A549 (cell line): ENCODE measurements at regions not wholly inside any gene's neighbourhood (a gene's known extent, or its start where the extent isn't known, plus 50 kb on each side); places are given as distances from the start of the nearest gene placed in this dataset.

Experiments used
- CBX2 ChIP-seq: fragments of 200-600 bp; sonication (generic); IDR thresholded peaks from 2 replicates; pipeline ENCODE4 v1.6.1; 2016; ENCODE audit warnings: low read depth, mild to moderate bottlenecking, borderline replicate concordance
- EP300 ChIP-seq, 2 experiments: fragments of >200 bp; sonication (Bioruptor Twin); formaldehyde crosslinking; IDR thresholded peaks; 2 replicates in 1 of 2; 3 replicates in 1 of 2; pipeline ENCODE4 v1.6.1; 2016 to 2017
- KDM5A ChIP-seq: fragments of 200-600 bp; sonication (generic); IDR thresholded peaks from 2 replicates; pipeline ENCODE4 v1.6.1; 2016; ENCODE audit warnings: antibody characterized with exemption, mild to moderate bottlenecking
- POLR2A ChIP-seq: IDR thresholded peaks from 2 replicates; pipeline ENCODE4 v1.6.1; 2012; ENCODE audit warnings: mild to moderate bottlenecking, low read length
- ZSCAN20 ChIP-seq: fragments of 250-450 bp; sonication (Bioruptor Pico); IDR thresholded peaks from 2 replicates; pipeline ENCODE4 v1.8.0; 2022; ENCODE audit warnings: mild to moderate bottlenecking, moderate library complexity
- TF ChIP-seq, protein P1 (sequence below): IDR thresholded peaks from 2 replicates; pipeline ENCODE4 v1.6.1; 2012

- TF ChIP-seq ZSCAN20 (CRISPR knock-in tag) (no peak), CBX2 (no peak), KDM5A (no peak), EP300 (IDR thresholded peaks at IDR 0.05) (no peak), POLR2A (no peak)
- TF ChIP-seq, protein P1, sequence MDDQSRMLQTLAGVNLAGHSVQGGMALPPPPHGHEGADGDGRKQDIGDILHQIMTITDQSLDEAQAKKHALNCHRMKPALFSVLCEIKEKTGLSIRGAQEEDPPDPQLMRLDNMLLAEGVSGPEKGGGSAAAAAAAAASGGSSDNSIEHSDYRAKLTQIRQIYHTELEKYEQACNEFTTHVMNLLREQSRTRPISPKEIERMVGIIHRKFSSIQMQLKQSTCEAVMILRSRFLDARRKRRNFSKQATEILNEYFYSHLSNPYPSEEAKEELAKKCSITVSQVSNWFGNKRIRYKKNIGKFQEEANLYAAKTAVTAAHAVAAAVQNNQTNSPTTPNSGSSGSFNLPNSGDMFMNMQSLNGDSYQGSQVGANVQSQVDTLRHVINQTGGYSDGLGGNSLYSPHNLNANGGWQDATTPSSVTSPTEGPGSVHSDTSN, result no peak
Observed at GRCh38 chr10:2460812-2461211, 606.5 kb upstream of the PFKP start.
